ENCODE measurements at regions not wholly inside any gene's neighbourhood (a gene's known extent, or its start where the extent isn't known, plus 50 kb on each side); places are given as distances from the start of the nearest gene placed in this dataset.

- CTCF ChIA-PET = no interaction called here
- Mint-ChIP-seq H3K4me3 (ENCODE audit: unreplicated experiment) (no peak overlapping the region), H3K4me1 (ENCODE audit: insufficient read depth, unreplicated experiment) (peaks cover 1% of the 10 kb centered on the region)
These were observed 230.3 kb downstream of the SLC4A3 start for GRCh38 chr2:219857751-219858150.

DNA sequence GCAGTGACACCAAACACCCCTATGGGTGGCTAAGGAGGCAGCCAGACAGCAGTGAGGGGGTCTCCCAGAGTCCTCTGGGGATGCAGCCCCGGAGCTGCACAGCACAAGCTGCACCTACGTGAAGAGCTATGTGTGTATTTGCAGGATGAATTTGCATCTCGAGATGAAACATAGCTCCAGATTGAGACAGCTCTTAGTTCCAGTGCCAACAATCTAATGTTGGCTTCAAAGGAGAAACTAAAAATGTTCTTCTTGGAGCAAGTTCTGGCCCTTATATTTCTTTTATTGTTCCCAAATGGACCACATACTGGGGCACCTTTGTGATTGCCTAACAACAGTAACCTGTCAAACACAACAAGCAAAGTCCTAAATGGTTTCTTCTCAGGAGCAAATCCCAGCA is 233.9 kb downstream of the SLC4A3 start:
- no peaks in the 10 kb centered on the region for H3K9me3 Mint-ChIP-seq (ENCODE audit: unreplicated experiment)
- H3K27ac Mint-ChIP-seq (ENCODE audit: low read depth, unreplicated experiment) = no peak overlapping the region
- intact Hi-C loops (cut with micrococcal nuclease) = no loop called here
- BruUV-seq (replicated peaks) = no TSS peak
- TF ChIP-seq CTCF (IDR thresholded peaks at IDR 0.05; ENCODE audit: unreplicated experiment) = no peak
- H3K4me1 Mint-ChIP-seq (ENCODE audit: insufficient read depth, unreplicated experiment) = no peaks in the 10 kb centered on the region
- CTCF ChIA-PET = interaction anchor here (0.7 kb wide), 1 partner anchor 154 kb away, joined by 5 read pairs; no protein-coding TSS in a partner anchor
- H3K27me3 Mint-ChIP-seq (ENCODE audit: insufficient read depth, unreplicated experiment) = peaks cover 9% of the 10 kb centered on the region
- no peaks in the 10 kb centered on the region for H3K36me3 Mint-ChIP-seq (ENCODE audit: insufficient read depth, unreplicated experiment)
- no peak overlapping the region for H3K4me3 Mint-ChIP-seq (ENCODE audit: unreplicated experiment)
- POLR2A ChIA-PET = interaction anchor here (1.1 to 1.7 kb wide), 2 partner anchors 9 kb away, joined by 3 to 11 read pairs; no protein-coding TSS in a partner anchor
- no peak for DNase-seq (ENCODE audit: unreplicated experiment)

More at GRCh38 chr2:219857751-219858150, 230.3 kb downstream of the SLC4A3 start:
- DNase-seq (ENCODE audit: unreplicated experiment) = no peak
- Mint-ChIP-seq H3K27ac (ENCODE audit: low read depth, unreplicated experiment) (no peak overlapping the region), H3K27me3 (ENCODE audit: insufficient read depth, unreplicated experiment) (peaks cover 23% of the 10 kb centered on the region), H3K9me3 (ENCODE audit: unreplicated experiment) (no peaks in the 10 kb centered on the region), H3K36me3 (ENCODE audit: insufficient read depth, unreplicated experiment) (no peaks in the 10 kb centered on the region)
- POLR2A ChIA-PET = no interaction called here
- intact Hi-C loops (cut with micrococcal nuclease) = no loop called here
- BruUV-seq (replicated peaks) = no TSS peak
- no peak for TF ChIP-seq CTCF (IDR thresholded peaks at IDR 0.05; ENCODE audit: unreplicated experiment)

- no peaks in the 10 kb centered on the region for H3K27me3 Mint-ChIP-seq (ENCODE audit: insufficient read depth, unreplicated experiment)
- no peaks in the 10 kb centered on the region for H3K4me1 Mint-ChIP-seq (ENCODE audit: insufficient read depth, unreplicated experiment)
- POLR2A ChIA-PET = no interaction called here
- no peak for TF ChIP-seq CTCF (IDR thresholded peaks at IDR 0.05; ENCODE audit: unreplicated experiment)
- no peak for DNase-seq (ENCODE audit: unreplicated experiment)
- intact Hi-C loops (cut with micrococcal nuclease) = no loop called here
- no peaks in the 10 kb centered on the region for H3K36me3 Mint-ChIP-seq (ENCODE audit: insufficient read depth, unreplicated experiment)
- BruUV-seq (replicated peaks) = no TSS peak
- no peak overlapping the region for H3K27ac Mint-ChIP-seq (ENCODE audit: low read depth, unreplicated experiment)
- H3K4me3 Mint-ChIP-seq (ENCODE audit: unreplicated experiment) = no peak overlapping the region
- CTCF ChIA-PET = interaction anchor here (0.6 kb wide), 1 partner anchor 537 kb away, joined by 3 read pairs; no protein-coding TSS in a partner anchor
- H3K9me3 Mint-ChIP-seq (ENCODE audit: unreplicated experiment) = no peaks in the 10 kb centered on the region
These were observed 236.7 kb downstream of the SLC4A3 start for GRCh38 chr2:219864154-219864553.

DNA sequence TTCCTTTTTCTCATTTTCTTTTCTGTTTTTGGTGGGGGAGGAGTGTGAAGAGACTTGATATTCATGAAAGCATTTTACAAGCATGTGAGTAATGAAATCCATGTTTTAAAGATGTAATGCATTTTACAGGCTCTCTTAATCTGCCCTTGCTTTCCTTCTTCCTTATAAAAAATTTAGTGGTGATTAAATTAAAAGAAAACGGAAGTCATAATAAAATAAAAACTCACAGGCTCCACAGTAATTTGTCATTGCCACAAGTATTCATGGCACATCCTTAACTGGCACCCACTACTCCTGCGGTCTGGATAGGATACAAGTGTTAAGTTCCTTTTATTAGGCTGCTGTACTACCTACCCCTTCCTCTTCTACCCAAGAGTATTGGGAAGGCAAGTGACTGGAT is 241.2 kb downstream of the SLC4A3 start:
- ChIA-PET CTCF (interaction anchor here (1.1 kb wide), 1 partner anchor 17 kb away, joined by 3 read pairs; no protein-coding TSS in a partner anchor), POLR2A (interaction anchor here (0.9 kb wide), 1 partner anchor 9 kb away, joined by 3 read pairs; no protein-coding TSS in a partner anchor)
- BruUV-seq (replicated peaks) = no TSS peak
- no peak for TF ChIP-seq CTCF (IDR thresholded peaks at IDR 0.05; ENCODE audit: unreplicated experiment)
- Mint-ChIP-seq H3K4me3 (ENCODE audit: unreplicated experiment) (no peak overlapping the region), H3K27me3 (ENCODE audit: insufficient read depth, unreplicated experiment) (no peaks in the 10 kb centered on the region), H3K9me3 (ENCODE audit: unreplicated experiment) (no peaks in the 10 kb centered on the region), H3K27ac (ENCODE audit: low read depth, unreplicated experiment) (no peak overlapping the region), H3K4me1 (ENCODE audit: insufficient read depth, unreplicated experiment) (no peaks in the 10 kb centered on the region), H3K36me3 (ENCODE audit: insufficient read depth, unreplicated experiment) (peaks cover 5% of the 10 kb centered on the region)
- DNase-seq (ENCODE audit: unreplicated experiment) = no peak
- intact Hi-C loops (cut with micrococcal nuclease) = no loop called here
